Endothelial cell of umbilical vein (primary cell): ENCODE measurements at regions not wholly inside any gene's neighbourhood (a gene's known extent, or its start where the extent isn't known, plus 50 kb on each side); places are given as distances from the start of the nearest gene placed in this dataset.

ENCODE experiments used
- CTCF ChIP-seq, 2 donors: IDR thresholded peaks; 1 replicate in 1 of 2; 2 replicates in 1 of 2; pipeline ENCODE4 v1.5.1; 2011; ENCODE audit warnings: low read length in 2 of 2, mild to moderate bottlenecking in 2 of 2, moderate library complexity in 2 of 2, control low read depth in 1 of 2, inconsistent platforms in 1 of 2, low read depth in 1 of 2; ENCODE audit not compliant: insufficient read depth in 1 of 2; ENCODE audit errors: extremely low read depth in 1 of 2
- EZH2 ChIP-seq: IDR thresholded peaks from 2 replicates; pipeline ENCODE4 v1.6.1; 2012; ENCODE audit warnings: borderline replicate concordance, low read depth, mild to moderate bottlenecking, moderate library complexity, low read length, inconsistent platforms; ENCODE audit not compliant: severe bottlenecking
- FOS ChIP-seq: IDR thresholded peaks from 2 replicates; pipeline ENCODE4 v1.6.1; 2011; ENCODE audit warnings: mild to moderate bottlenecking, low read length, moderate library complexity, borderline replicate concordance; ENCODE audit not compliant: insufficient read depth
- GATA2 ChIP-seq: IDR thresholded peaks from 2 replicates; pipeline ENCODE4 v1.7.0; 2011; ENCODE audit warnings: low read depth, mild to moderate bottlenecking, moderate library complexity, mixed read lengths, low read length; ENCODE audit not compliant: insufficient read length, insufficient read depth
- JUN ChIP-seq: IDR thresholded peaks from 2 replicates; pipeline ENCODE4 v1.6.1; 2011; ENCODE audit warnings: borderline replicate concordance, low read depth; ENCODE audit not compliant: insufficient read length, insufficient read depth
- MYC ChIP-seq: IDR thresholded peaks from one replicate; pipeline ENCODE4 v1.6.1; 2011; ENCODE audit warnings: mild to moderate bottlenecking, low read depth, low read length
- POLR2A ChIP-seq: IDR thresholded peaks from 2 replicates; pipeline ENCODE4 v1.6.1; 2012; ENCODE audit warnings: low read depth, mild to moderate bottlenecking, control low read depth, low read length
- POLR2AphosphoS5 ChIP-seq: IDR thresholded peaks from 2 replicates; pipeline ENCODE4 v1.6.1; 2012; ENCODE audit warnings: low read depth, mild to moderate bottlenecking, control low read depth, low read length, moderate library complexity; ENCODE audit not compliant: insufficient read depth
- TF ChIP-seq, protein P1 (sequence below): IDR thresholded peaks from 2 replicates; pipeline ENCODE4 v1.6.1; 2011; ENCODE audit not compliant: insufficient read depth, insufficient read length

- no peak for TF ChIP-seq CTCF (IDR thresholded peaks at IDR 0.05; ENCODE audit: extremely low read depth in 1 of 2, insufficient read depth in 1 of 2, low read depth in 1 of 2, low read length in 2 of 2)
- TF ChIP-seq POLR2A = no peak
- TF ChIP-seq EZH2 = no peak
- no peak for TF ChIP-seq MYC
- no peak for TF ChIP-seq POLR2AphosphoS5
- no peak for TF ChIP-seq JUN
- TF ChIP-seq, protein P1, sequence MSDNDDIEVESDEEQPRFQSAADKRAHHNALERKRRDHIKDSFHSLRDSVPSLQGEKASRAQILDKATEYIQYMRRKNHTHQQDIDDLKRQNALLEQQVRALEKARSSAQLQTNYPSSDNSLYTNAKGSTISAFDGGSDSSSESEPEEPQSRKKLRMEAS = no peak
- TF ChIP-seq GATA2 = no peak
- no peak for TF ChIP-seq FOS
Observed at GRCh38 chr16:48829336-48830310, 219.6 kb upstream of the N4BP1 start.
